Small intestine (tissue), 7 donors: ENCODE measurements at regions not wholly inside any gene's neighbourhood (a gene's known extent, or its start where the extent isn't known, plus 50 kb on each side); places are given as distances from the start of the nearest gene placed in this dataset.

Experiments
- DNase-seq, 2 donors: peaks; one replicate each; pipeline versions ENCODE4 v3.0.0 to v3.0.0-alpha.2; 2013
- FAIRE-seq: peaks from 2 replicates; lab custom pipeline; 2012; peaks lifted over from hg19 to GRCh38; lab: Jason Lieb, UNC
- H3K27ac ChIP-seq, 3 donors: one replicate each; pipeline ENCODE4 v1.5.1; 2013; ENCODE audit warnings: low read length in 2 of 3, mild to moderate bottlenecking in 2 of 3, control low read depth in 1 of 3, inconsistent platforms in 1 of 3, low read depth in 1 of 3, moderate library complexity in 1 of 3
- H3K27me3 ChIP-seq, 3 donors: one replicate each; pipeline ENCODE4 v1.6.1; 2013; ENCODE audit warnings: low read length in 3 of 3, inconsistent platforms in 1 of 3; ENCODE audit not compliant: control insufficient read depth in 3 of 3, insufficient read depth in 3 of 3
- H3K36me3 ChIP-seq, 3 donors: one replicate each; pipeline ENCODE4 v1.6.1; 2013; ENCODE audit warnings: low read length in 3 of 3, inconsistent platforms in 1 of 3, low read depth in 1 of 3, mild to moderate bottlenecking in 1 of 3, moderate library complexity in 1 of 3; ENCODE audit not compliant: control insufficient read depth in 3 of 3, insufficient read depth in 2 of 3
- H3K4me1 ChIP-seq, 3 donors: one replicate each; pipeline ENCODE4 v1.6.1; 2013; ENCODE audit warnings: low read length in 2 of 3, inconsistent platforms in 1 of 3, low read depth in 1 of 3, mild to moderate bottlenecking in 1 of 3, moderate library complexity in 1 of 3; ENCODE audit not compliant: control insufficient read depth in 3 of 3, insufficient read depth in 2 of 3
- H3K4me3 ChIP-seq, 3 donors: one replicate each; pipeline ENCODE4 v1.5.1; 2013; ENCODE audit warnings: low read length in 3 of 3, control low read depth in 1 of 3, inconsistent platforms in 1 of 3, low read depth in 1 of 3, mild to moderate bottlenecking in 1 of 3, moderate library complexity in 1 of 3
- H3K9me3 ChIP-seq, 2 donors: one replicate each; pipeline ENCODE4 v1.6.1; 2013; ENCODE audit warnings: low read depth in 1 of 2, low read length in 1 of 2; ENCODE audit not compliant: control insufficient read depth in 2 of 2, insufficient read depth in 1 of 2
- WGBS, 3 donors: extraction: QIAGEN DNeasy Blood & Tissue Kit; methylation state at CpG; one replicate each; pipeline ENCODE4 v1.1.7; 2013; 5-methylcytosine and 5-hydroxymethylcytosine counted together
- donor health status: healthy with polysubstance abuse.
- donor health status: control.
- donor health status: control.
- donor health status: Bipolar disorder and iron deficiency.
- donor health status: healthy.

GRCh38 chr7:25358926-25359325 is 130.6 kb upstream of the NPVF start:
- no peaks in the 10 kb centered on the region for H3K27me3 ChIP-seq
- peak overlapping the region in 1 of 3 donors; percentile 63 for H3K27ac ChIP-seq
- 74 to 86% (median 81%) methylated on average over 6 of the region's 6 CpGs for WGBS, 3 donors
- no peaks in the 10 kb centered on the region for H3K36me3 ChIP-seq
- H3K4me1 ChIP-seq = peaks cover 0 to 19% (median 0%) of the 10 kb centered on the region in 3 donors
- H3K4me3 ChIP-seq = no peak overlapping the region
- no peak for FAIRE-seq
- peaks cover 0 to 4% of the 10 kb centered on the region in 2 donors for H3K9me3 ChIP-seq
- DNase-seq = no peak

- Histone ChIP-seq H3K4me3 (no peak overlapping the region), H3K9me3 (peaks cover 0 to 4% of the 10 kb centered on the region in 2 donors), H3K27me3 (no peaks in the 10 kb centered on the region), H3K36me3 (no peaks in the 10 kb centered on the region), H3K4me1 (peaks cover 0 to 19% (median 0%) of the 10 kb centered on the region in 3 donors), H3K27ac (peak overlapping the region in 2 of 3 donors; percentile 34 to 63)
- DNase-seq (peak; percentile 7 to 56), FAIRE-seq (no peak)
- WGBS, 3 donors = 19 to 28% (median 28%) methylated on average over 9 of the region's 9 CpGs
Observed at GRCh38 chr7:25359471-25360059, 131.3 kb upstream of the NPVF start.

GRCh38 chr7:25360451-25360850 is 132.2 kb upstream of the NPVF start:
- H3K4me3 ChIP-seq = no peak overlapping the region
- no peaks in the 10 kb centered on the region for H3K36me3 ChIP-seq
- peak; percentile 40 to 54 for DNase-seq
- FAIRE-seq = no peak
- no peaks in the 10 kb centered on the region for H3K27me3 ChIP-seq
- peak overlapping the region in 2 of 3 donors; percentile 26 to 63 for H3K27ac ChIP-seq
- 8 to 39% (median 27%) methylated on average over 2 of the region's 2 CpGs for WGBS, 3 donors
- peaks cover 0 to 4% of the 10 kb centered on the region in 2 donors for H3K9me3 ChIP-seq
- peaks cover 0 to 19% (median 0%) of the 10 kb centered on the region in 3 donors for H3K4me1 ChIP-seq

DNA sequence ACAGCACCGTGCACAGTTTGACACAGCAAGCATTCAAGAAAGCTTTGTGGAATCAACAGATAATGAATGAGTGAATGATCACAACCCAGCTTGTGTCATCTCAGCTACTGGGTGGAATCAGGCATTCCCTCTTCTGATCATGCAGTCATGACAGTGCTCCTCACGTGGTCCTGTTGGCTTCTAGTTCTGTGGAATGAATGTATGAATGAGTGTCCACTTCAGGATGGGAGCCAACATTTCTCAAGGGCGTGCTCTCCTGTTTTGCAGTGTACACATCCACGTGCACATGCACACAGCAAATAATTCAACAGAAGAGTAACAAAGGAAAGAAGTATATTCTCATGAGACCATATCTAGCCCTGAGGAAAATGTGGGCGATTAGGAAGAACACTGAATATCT is 133.1 kb upstream of the NPVF start:
- peaks cover 0 to 4% of the 10 kb centered on the region in 2 donors for H3K9me3 ChIP-seq
- DNase-seq = no peak
- no peaks in the 10 kb centered on the region for H3K36me3 ChIP-seq
- FAIRE-seq = no peak
- 83 to 88% (median 86%) methylated on average over 5 of the region's 5 CpGs for WGBS, 3 donors
- H3K4me1 ChIP-seq = peaks cover 0 to 19% (median 0%) of the 10 kb centered on the region in 3 donors
- H3K27me3 ChIP-seq = no peaks in the 10 kb centered on the region
- H3K27ac ChIP-seq = no peak overlapping the region
- H3K4me3 ChIP-seq = no peak overlapping the region

- FAIRE-seq (no peak), DNase-seq (no peak)
- Histone ChIP-seq H3K27me3 (no peaks in the 10 kb centered on the region), H3K4me3 (no peak overlapping the region), H3K4me1 (peaks cover 0 to 19% (median 0%) of the 10 kb centered on the region in 3 donors), H3K9me3 (peaks cover 0 to 4% of the 10 kb centered on the region in 2 donors), H3K36me3 (no peaks in the 10 kb centered on the region), H3K27ac (no peak overlapping the region)
- 49 to 67% (median 66%) methylated on average over 1 of the region's 1 CpG for WGBS, 3 donors
Observed at GRCh38 chr7:25361863-25362262, 133.6 kb upstream of the NPVF start.

- FAIRE-seq (no peak), DNase-seq (no peak)
- Histone ChIP-seq H3K4me3 (no peak overlapping the region), H3K27ac (no peak overlapping the region), H3K4me1 (no peaks in the 10 kb centered on the region), H3K27me3 (no peaks in the 10 kb centered on the region), H3K36me3 (no peaks in the 10 kb centered on the region), H3K9me3 (peaks cover 0 to 6% of the 10 kb centered on the region in 2 donors)
- WGBS, 3 donors = 86 to 92% (median 88%) methylated on average over 5 of the region's 5 CpGs
Observed at GRCh38 chr7:25368599-25369201, 140.4 kb upstream of the NPVF start.

- no peak for FAIRE-seq
- WGBS, 3 donors = 72 to 79% (median 78%) methylated on average over 4 of the region's 4 CpGs
Observed at GRCh38 chr7:25369786-25370185, 141.5 kb upstream of the NPVF start.

GRCh38 chr7:25371972-25372371 is 143.7 kb upstream of the NPVF start:
- WGBS, 3 donors = 91 to 96% (median 95%) methylated on average over 2 of the region's 2 CpGs

More at GRCh38 chr7:25369786-25370185, 141.5 kb upstream of the NPVF start:
- Histone ChIP-seq H3K9me3 (peaks cover 0 to 6% of the 10 kb centered on the region in 2 donors), H3K36me3 (no peaks in the 10 kb centered on the region), H3K27me3 (no peaks in the 10 kb centered on the region), H3K4me3 (no peak overlapping the region), H3K27ac (no peak overlapping the region), H3K4me1 (no peaks in the 10 kb centered on the region)
- DNase-seq = no peak

More at GRCh38 chr7:25371972-25372371, 143.7 kb upstream of the NPVF start:
- no peak overlapping the region for H3K4me3 ChIP-seq
- no peak overlapping the region for H3K27ac ChIP-seq
- H3K27me3 ChIP-seq = no peaks in the 10 kb centered on the region
- peaks cover 0 to 6% of the 10 kb centered on the region in 2 donors for H3K9me3 ChIP-seq
- no peak for FAIRE-seq
- no peak for DNase-seq
- H3K4me1 ChIP-seq = no peaks in the 10 kb centered on the region
- H3K36me3 ChIP-seq = no peaks in the 10 kb centered on the region
